ENCODE measurements at regions not wholly inside any gene's neighbourhood (a gene's known extent, or its start where the extent isn't known, plus 50 kb on each side); places are given as distances from the start of the nearest gene placed in this dataset.

- H3K36me3 Mint-ChIP-seq (ENCODE audit: low read depth) = no peaks in the 10 kb centered on the region
- no peaks in the 10 kb centered on the region for H3K4me1 Mint-ChIP-seq (ENCODE audit: low read depth)
- DNase-seq (ENCODE audit: low spot score) = no peak
- H3K9me3 Mint-ChIP-seq = no peaks in the 10 kb centered on the region
- H3K27ac Mint-ChIP-seq = no peak overlapping the region
- intact Hi-C loops (cut with micrococcal nuclease) = no loop called here
- no peak overlapping the region for H3K4me3 Mint-ChIP-seq
- H3K27me3 Mint-ChIP-seq (ENCODE audit: insufficient read depth) = peaks cover 57% of the 10 kb centered on the region
These were observed 189.1 kb downstream of the ANXA2 start for GRCh38 chr15:60208709-60209108.

GRCh38 chr15:60212536-60212935, 185.2 kb downstream of the ANXA2 start:
- intact Hi-C loops (cut with micrococcal nuclease) = loop anchor here (10.0 kb wide), 1 partner anchor 112 kb away; no protein-coding TSS in a partner anchor

GRCh38 chr15:60213377-60214000, 184.3 kb downstream of the ANXA2 start:
- Mint-ChIP-seq H3K27ac (no peak overlapping the region), H3K36me3 (ENCODE audit: low read depth) (no peaks in the 10 kb centered on the region), H3K4me3 (no peak overlapping the region), H3K4me1 (ENCODE audit: low read depth) (no peaks in the 10 kb centered on the region), H3K27me3 (ENCODE audit: insufficient read depth) (peaks cover 31% of the 10 kb centered on the region), H3K9me3 (no peaks in the 10 kb centered on the region)
- intact Hi-C loops (cut with micrococcal nuclease) = loop anchor here (10.0 kb wide), 1 partner anchor 111 kb away; no protein-coding TSS in a partner anchor
- DNase-seq (ENCODE audit: low spot score) = no peak

More at GRCh38 chr15:60212536-60212935, 185.2 kb downstream of the ANXA2 start:
- no peaks in the 10 kb centered on the region for H3K4me1 Mint-ChIP-seq (ENCODE audit: low read depth)
- no peaks in the 10 kb centered on the region for H3K36me3 Mint-ChIP-seq (ENCODE audit: low read depth)
- no peak overlapping the region for H3K27ac Mint-ChIP-seq
- H3K27me3 Mint-ChIP-seq (ENCODE audit: insufficient read depth) = peaks cover 36% of the 10 kb centered on the region
- H3K9me3 Mint-ChIP-seq = no peaks in the 10 kb centered on the region
- DNase-seq (ENCODE audit: low spot score) = no peak
- no peak overlapping the region for H3K4me3 Mint-ChIP-seq

GRCh38 chr15:60214201-60214600, 183.6 kb downstream of the ANXA2 start:
- no peaks in the 10 kb centered on the region for H3K9me3 Mint-ChIP-seq
- DNase-seq (ENCODE audit: low spot score) = no peak
- H3K27me3 Mint-ChIP-seq (ENCODE audit: insufficient read depth) = peaks cover 30% of the 10 kb centered on the region
- no peak overlapping the region for H3K27ac Mint-ChIP-seq
- H3K36me3 Mint-ChIP-seq (ENCODE audit: low read depth) = no peaks in the 10 kb centered on the region
- H3K4me3 Mint-ChIP-seq = no peak overlapping the region
- intact Hi-C loops (cut with micrococcal nuclease) = loop anchor here (10.0 kb wide), 1 partner anchor 111 kb away; no protein-coding TSS in a partner anchor
- H3K4me1 Mint-ChIP-seq (ENCODE audit: low read depth) = no peaks in the 10 kb centered on the region

GRCh38 chr15:60215225-60215963, 182.4 kb downstream of the ANXA2 start:
- intact Hi-C loops (cut with micrococcal nuclease) = loop anchor here (10.0 kb wide), 1 partner anchor 109 kb away; no protein-coding TSS in a partner anchor
- Mint-ChIP-seq H3K27ac (no peak overlapping the region), H3K36me3 (ENCODE audit: low read depth) (no peaks in the 10 kb centered on the region), H3K4me3 (no peak overlapping the region), H3K27me3 (ENCODE audit: insufficient read depth) (peaks cover 26% of the 10 kb centered on the region), H3K9me3 (no peaks in the 10 kb centered on the region), H3K4me1 (ENCODE audit: low read depth) (no peaks in the 10 kb centered on the region)
- DNase-seq (ENCODE audit: low spot score) = no peak

- DNase-seq (ENCODE audit: low spot score) = no peak
- H3K27ac Mint-ChIP-seq = no peak overlapping the region
- no peaks in the 10 kb centered on the region for H3K4me1 Mint-ChIP-seq (ENCODE audit: low read depth)
- no peaks in the 10 kb centered on the region for H3K9me3 Mint-ChIP-seq
- intact Hi-C loops (cut with micrococcal nuclease) = loop anchor here (10.0 kb wide), 1 partner anchor 108 kb away; no protein-coding TSS in a partner anchor
- H3K36me3 Mint-ChIP-seq (ENCODE audit: low read depth) = no peaks in the 10 kb centered on the region
- peaks cover 18% of the 10 kb centered on the region for H3K27me3 Mint-ChIP-seq (ENCODE audit: insufficient read depth)
- no peak overlapping the region for H3K4me3 Mint-ChIP-seq
These were observed 180.6 kb downstream of the ANXA2 start for GRCh38 chr15:60217161-60217560.

- Mint-ChIP-seq H3K9me3 (no peaks in the 10 kb centered on the region), H3K27ac (no peak overlapping the region), H3K4me1 (ENCODE audit: low read depth) (no peaks in the 10 kb centered on the region), H3K4me3 (no peak overlapping the region), H3K27me3 (ENCODE audit: insufficient read depth) (peaks cover 22% of the 10 kb centered on the region), H3K36me3 (ENCODE audit: low read depth) (no peaks in the 10 kb centered on the region)
- no peak for DNase-seq (ENCODE audit: low spot score)
- intact Hi-C loops (cut with micrococcal nuclease) = loop anchor here (10.0 kb wide), 1 partner anchor 107 kb away; no protein-coding TSS in a partner anchor
These were observed 179.5 kb downstream of the ANXA2 start for GRCh38 chr15:60218256-60218655.

GRCh38 chr15:60219866-60220265, 177.9 kb downstream of the ANXA2 start:
- intact Hi-C loops (cut with micrococcal nuclease) = loop anchor here (10.0 kb wide), 1 partner anchor 105 kb away; no protein-coding TSS in a partner anchor
- no peaks in the 10 kb centered on the region for H3K36me3 Mint-ChIP-seq (ENCODE audit: low read depth)
- no peak overlapping the region for H3K27ac Mint-ChIP-seq

GRCh38 chr15:60221356-60221755, 176.4 kb downstream of the ANXA2 start:
- H3K27ac Mint-ChIP-seq = no peak overlapping the region
- DNase-seq (ENCODE audit: low spot score) = no peak
- H3K36me3 Mint-ChIP-seq (ENCODE audit: low read depth) = no peaks in the 10 kb centered on the region
- intact Hi-C loops (cut with micrococcal nuclease) = no loop called here
- no peak overlapping the region for H3K4me3 Mint-ChIP-seq
- no peaks in the 10 kb centered on the region for H3K9me3 Mint-ChIP-seq
- H3K27me3 Mint-ChIP-seq (ENCODE audit: insufficient read depth) = peaks cover 26% of the 10 kb centered on the region
- no peaks in the 10 kb centered on the region for H3K4me1 Mint-ChIP-seq (ENCODE audit: low read depth)

More at GRCh38 chr15:60219866-60220265, 177.9 kb downstream of the ANXA2 start:
- H3K4me1 Mint-ChIP-seq (ENCODE audit: low read depth) = no peaks in the 10 kb centered on the region
- peaks cover 24% of the 10 kb centered on the region for H3K27me3 Mint-ChIP-seq (ENCODE audit: insufficient read depth)
- H3K9me3 Mint-ChIP-seq = no peaks in the 10 kb centered on the region
- DNase-seq (ENCODE audit: low spot score) = no peak
- no peak overlapping the region for H3K4me3 Mint-ChIP-seq

- Mint-ChIP-seq H3K9me3 (no peaks in the 10 kb centered on the region), H3K36me3 (ENCODE audit: low read depth) (no peaks in the 10 kb centered on the region), H3K4me1 (ENCODE audit: low read depth) (no peaks in the 10 kb centered on the region), H3K27ac (no peak overlapping the region), H3K27me3 (ENCODE audit: insufficient read depth) (peaks cover 28% of the 10 kb centered on the region), H3K4me3 (no peak overlapping the region)
- intact Hi-C loops (cut with micrococcal nuclease) = no loop called here
- DNase-seq (ENCODE audit: low spot score) = no peak
These were observed 175.4 kb downstream of the ANXA2 start for GRCh38 chr15:60222404-60222803.

GRCh38 chr15:60223176-60223575, 174.6 kb downstream of the ANXA2 start:
- intact Hi-C loops (cut with micrococcal nuclease) = no loop called here
- Mint-ChIP-seq H3K27ac (no peak overlapping the region), H3K4me1 (ENCODE audit: low read depth) (no peaks in the 10 kb centered on the region), H3K36me3 (ENCODE audit: low read depth) (no peaks in the 10 kb centered on the region), H3K27me3 (ENCODE audit: insufficient read depth) (peaks cover 28% of the 10 kb centered on the region), H3K9me3 (no peaks in the 10 kb centered on the region), H3K4me3 (no peak overlapping the region)
- no peak for DNase-seq (ENCODE audit: low spot score)

- intact Hi-C loops (cut with micrococcal nuclease) = no loop called here
- H3K27ac Mint-ChIP-seq = no peak overlapping the region
- no peak for DNase-seq (ENCODE audit: low spot score)
- H3K27me3 Mint-ChIP-seq (ENCODE audit: insufficient read depth) = peaks cover 24% of the 10 kb centered on the region
- peaks cover 8% of the 10 kb centered on the region for H3K4me1 Mint-ChIP-seq (ENCODE audit: low read depth)
- H3K4me3 Mint-ChIP-seq = no peak overlapping the region
- H3K9me3 Mint-ChIP-seq = no peaks in the 10 kb centered on the region
- no peaks in the 10 kb centered on the region for H3K36me3 Mint-ChIP-seq (ENCODE audit: low read depth)
These were observed 170.9 kb downstream of the ANXA2 start for GRCh38 chr15:60226924-60227323.

GRCh38 chr15:60228101-60228500, 169.7 kb downstream of the ANXA2 start:
- H3K36me3 Mint-ChIP-seq (ENCODE audit: low read depth) = no peaks in the 10 kb centered on the region
- H3K27me3 Mint-ChIP-seq (ENCODE audit: insufficient read depth) = peaks cover 16% of the 10 kb centered on the region
- H3K9me3 Mint-ChIP-seq = no peaks in the 10 kb centered on the region
- H3K27ac Mint-ChIP-seq = no peak overlapping the region
- peaks cover 8% of the 10 kb centered on the region for H3K4me1 Mint-ChIP-seq (ENCODE audit: low read depth)
- H3K4me3 Mint-ChIP-seq = no peak overlapping the region
- DNase-seq (ENCODE audit: low spot score) = no peak
- intact Hi-C loops (cut with micrococcal nuclease) = no loop called here
